ENCODE measurements at regions not wholly inside any gene's neighbourhood (a gene's known extent, or its start where the extent isn't known, plus 50 kb on each side); places are given as distances from the start of the nearest gene placed in this dataset.

GRCh38 chr6:56345376-56345995, 98.1 kb upstream of the COL21A1 start:
- DNase-seq (ENCODE audit: low spot score): no peak

- DNase-seq (ENCODE audit: low spot score): no peak
Measured at GRCh38 chr6:56343295-56343694, 95.9 kb upstream of the COL21A1 start.

GRCh38 chr6:56339524-56339923, 92.1 kb upstream of the COL21A1 start:
- DNase-seq (ENCODE audit: low spot score): no peak

- DNase-seq (ENCODE audit: low spot score): no peak
Measured at GRCh38 chr6:56335726-56336125, 88.3 kb upstream of the COL21A1 start.

GRCh38 chr6:56334937-56335336, 87.6 kb upstream of the COL21A1 start:
- DNase-seq (ENCODE audit: low spot score): no peak

GRCh38 chr6:56329271-56330050, 82.1 kb upstream of the COL21A1 start:
- DNase-seq (ENCODE audit: low spot score): no peak

- DNase-seq (ENCODE audit: low spot score): no peak
Measured at GRCh38 chr6:56328728-56329090, 81.3 kb upstream of the COL21A1 start.

- DNase-seq (ENCODE audit: low spot score): no peak
Measured at GRCh38 chr6:56327946-56328727, 80.8 kb upstream of the COL21A1 start.

GRCh38 chr6:56324396-56324795, 77.0 kb upstream of the COL21A1 start:
- no peak for DNase-seq (ENCODE audit: low spot score)

GRCh38 chr6:56318851-56319250, 71.5 kb upstream of the COL21A1 start:
- no peak for DNase-seq (ENCODE audit: low spot score)

- DNase-seq (ENCODE audit: low spot score): peak; percentile 5
Measured at GRCh38 chr6:56314683-56315523, 67.5 kb upstream of the COL21A1 start.

- no peak for DNase-seq (ENCODE audit: low spot score)
Measured at GRCh38 chr6:56311533-56312448, 64.4 kb upstream of the COL21A1 start.

- no peak for DNase-seq (ENCODE audit: low spot score)
Measured at GRCh38 chr6:56311061-56311460, 63.7 kb upstream of the COL21A1 start.

- no peak for DNase-seq (ENCODE audit: low spot score)
Measured at GRCh38 chr6:56310241-56310640, 62.9 kb upstream of the COL21A1 start.

- no peak for DNase-seq (ENCODE audit: low spot score)
Measured at GRCh38 chr6:56299916-56300315, 52.5 kb upstream of the COL21A1 start.

GRCh38 chr6:56297022-56297989, 49.9 kb upstream of the COL21A1 start:
- no peak for DNase-seq (ENCODE audit: low spot score)

All from HuH-7.5 (cell line).